ENCODE measurements at regions not wholly inside any gene's neighbourhood (a gene's known extent, or its start where the extent isn't known, plus 50 kb on each side); places are given as distances from the start of the nearest gene placed in this dataset.

- Histone ChIP-seq H2AFZ (ENCODE audit: low read depth, low read length) (no peak overlapping the region), H3K4me2 (ENCODE audit: low read length) (no peak overlapping the region), H3K27ac (ENCODE audit: low read length) (no peak overlapping the region), H3K9me2 (ENCODE audit: insufficient read depth, low read length) (no peaks in the 10 kb centered on the region), H4K20me1 (ENCODE audit: insufficient read depth) (no peaks in the 10 kb centered on the region), H3K9ac (ENCODE audit: low read length) (no peak overlapping the region), H3F3A (ENCODE audit: insufficient read depth, low read length, poor library complexity, severe bottlenecking) (no peaks in the 10 kb centered on the region), H3K79me2 (replicated peaks; ENCODE audit: insufficient read depth, low read length) (no peaks in the 10 kb centered on the region), H3K4me3 (ENCODE audit: low read length) (no peak overlapping the region), H3K9me3 (ENCODE audit: low read length) (no peaks in the 10 kb centered on the region), H3K36me3 (ENCODE audit: insufficient read depth, low read length) (no peaks in the 10 kb centered on the region), H3K27me3 (ENCODE audit: insufficient read depth, low read depth, low read length) (no peaks in the 10 kb centered on the region)
- no peak for TF ChIP-seq MXI1 (conservative IDR thresholded peaks at IDR 0.05; ENCODE audit: poor library complexity, severe bottlenecking)
These were observed 167.9 kb upstream of the AVPR1A start for GRCh38 chr12:63318933-63319332.

DNA sequence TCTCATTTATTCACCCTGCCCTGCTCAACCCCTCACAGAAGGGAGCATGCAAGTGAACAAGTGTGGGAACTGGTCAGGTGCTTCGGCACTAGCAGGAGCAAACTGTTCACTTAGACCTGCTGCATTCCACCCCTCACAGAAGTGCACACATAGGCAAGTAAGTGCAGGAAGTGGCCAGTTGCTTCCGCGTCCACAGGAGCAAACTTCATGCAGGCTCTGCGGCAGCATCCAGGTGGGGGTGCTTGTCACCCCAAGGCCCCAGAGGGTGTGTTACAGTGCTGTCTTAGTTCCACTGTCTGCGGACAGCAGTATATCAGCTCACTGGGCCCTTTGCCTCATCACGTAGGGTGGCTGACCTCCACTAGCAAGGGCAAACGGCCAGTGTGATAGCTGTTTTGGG is 167.3 kb upstream of the AVPR1A start:
- Histone ChIP-seq H3K9me3 (ENCODE audit: low read length) (no peaks in the 10 kb centered on the region), H3F3A (ENCODE audit: insufficient read depth, low read length, poor library complexity, severe bottlenecking) (no peaks in the 10 kb centered on the region), H3K4me3 (ENCODE audit: low read length) (no peak overlapping the region), H3K9me2 (ENCODE audit: insufficient read depth, low read length) (no peaks in the 10 kb centered on the region), H3K27me3 (ENCODE audit: insufficient read depth, low read depth, low read length) (no peaks in the 10 kb centered on the region), H3K36me3 (ENCODE audit: insufficient read depth, low read length) (no peaks in the 10 kb centered on the region), H3K9ac (ENCODE audit: low read length) (no peak overlapping the region), H3K27ac (ENCODE audit: low read length) (no peak overlapping the region), H3K79me2 (replicated peaks; ENCODE audit: insufficient read depth, low read length) (no peaks in the 10 kb centered on the region), H2AFZ (ENCODE audit: low read depth, low read length) (no peak overlapping the region), H3K4me2 (ENCODE audit: low read length) (no peak overlapping the region), H4K20me1 (ENCODE audit: insufficient read depth) (no peaks in the 10 kb centered on the region)
- TF ChIP-seq, protein P1, sequence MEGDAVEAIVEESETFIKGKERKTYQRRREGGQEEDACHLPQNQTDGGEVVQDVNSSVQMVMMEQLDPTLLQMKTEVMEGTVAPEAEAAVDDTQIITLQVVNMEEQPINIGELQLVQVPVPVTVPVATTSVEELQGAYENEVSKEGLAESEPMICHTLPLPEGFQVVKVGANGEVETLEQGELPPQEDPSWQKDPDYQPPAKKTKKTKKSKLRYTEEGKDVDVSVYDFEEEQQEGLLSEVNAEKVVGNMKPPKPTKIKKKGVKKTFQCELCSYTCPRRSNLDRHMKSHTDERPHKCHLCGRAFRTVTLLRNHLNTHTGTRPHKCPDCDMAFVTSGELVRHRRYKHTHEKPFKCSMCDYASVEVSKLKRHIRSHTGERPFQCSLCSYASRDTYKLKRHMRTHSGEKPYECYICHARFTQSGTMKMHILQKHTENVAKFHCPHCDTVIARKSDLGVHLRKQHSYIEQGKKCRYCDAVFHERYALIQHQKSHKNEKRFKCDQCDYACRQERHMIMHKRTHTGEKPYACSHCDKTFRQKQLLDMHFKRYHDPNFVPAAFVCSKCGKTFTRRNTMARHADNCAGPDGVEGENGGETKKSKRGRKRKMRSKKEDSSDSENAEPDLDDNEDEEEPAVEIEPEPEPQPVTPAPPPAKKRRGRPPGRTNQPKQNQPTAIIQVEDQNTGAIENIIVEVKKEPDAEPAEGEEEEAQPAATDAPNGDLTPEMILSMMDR (IDR thresholded peaks at IDR 0.05; ENCODE audit: poor library complexity, severe bottlenecking), result no peak
- TF ChIP-seq REST (IDR thresholded peaks at IDR 0.05; ENCODE audit: borderline replicate concordance) (no peak), SMC3 (conservative IDR thresholded peaks at IDR 0.05; ENCODE audit: poor library complexity) (no peak), MXI1 (conservative IDR thresholded peaks at IDR 0.05; ENCODE audit: poor library complexity, severe bottlenecking) (no peak), TAF1 (IDR thresholded peaks at IDR 0.05; ENCODE audit: low read depth) (no peak), POLR2AphosphoS5 (IDR thresholded peaks at IDR 0.05) (no peak), EP300 (conservative IDR thresholded peaks at IDR 0.05; ENCODE audit: poor library complexity, severe bottlenecking) (no peak), RAD21 (conservative IDR thresholded peaks at IDR 0.05) (no peak), EZH2 (IDR thresholded peaks at IDR 0.05; ENCODE audit: borderline replicate concordance, insufficient read depth, low read length, poor library complexity, severe bottlenecking) (no peak)

DNA sequence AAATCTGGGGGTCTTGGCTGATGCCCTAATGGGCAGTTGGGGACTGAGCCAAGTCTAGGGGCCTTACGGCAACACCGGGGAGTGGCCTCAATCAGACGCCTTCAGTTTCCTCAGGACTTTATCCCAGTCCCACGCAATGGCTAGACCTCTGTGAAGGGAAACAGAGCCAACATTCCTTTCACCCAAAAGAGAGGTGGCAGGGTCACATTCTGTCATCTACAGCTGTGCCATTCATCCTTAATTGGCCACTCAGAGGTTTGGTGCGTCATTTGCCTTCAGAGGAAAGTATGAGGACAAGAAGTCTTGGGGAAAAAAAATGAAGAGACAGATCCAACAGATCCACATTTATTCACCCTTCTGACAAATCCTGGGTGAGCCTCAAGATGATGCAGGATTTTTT is 166.9 kb upstream of the AVPR1A start:
- H3K4me2 ChIP-seq (ENCODE audit: low read length), result no peak overlapping the region
- no peaks in the 10 kb centered on the region for H3K27me3 ChIP-seq (ENCODE audit: insufficient read depth, low read depth, low read length)
- H2AFZ ChIP-seq (ENCODE audit: low read depth, low read length), result no peak overlapping the region
- no peak overlapping the region for H3K4me3 ChIP-seq (ENCODE audit: low read length)
- H3K9me2 ChIP-seq (ENCODE audit: insufficient read depth, low read length), result no peaks in the 10 kb centered on the region
- H3K36me3 ChIP-seq (ENCODE audit: insufficient read depth, low read length), result no peaks in the 10 kb centered on the region
- no peaks in the 10 kb centered on the region for H3F3A ChIP-seq (ENCODE audit: insufficient read depth, low read length, poor library complexity, severe bottlenecking)
- H3K9ac ChIP-seq (ENCODE audit: low read length), result no peak overlapping the region
- H4K20me1 ChIP-seq (ENCODE audit: insufficient read depth), result no peaks in the 10 kb centered on the region
- no peak for TF ChIP-seq REST (IDR thresholded peaks at IDR 0.05; ENCODE audit: borderline replicate concordance)
- no peaks in the 10 kb centered on the region for H3K9me3 ChIP-seq (ENCODE audit: low read length)
- no peak overlapping the region for H3K27ac ChIP-seq (ENCODE audit: low read length)
- H3K79me2 ChIP-seq (replicated peaks; ENCODE audit: insufficient read depth, low read length), result no peaks in the 10 kb centered on the region

Data from neural cell (in vitro differentiated cells).